Upper lobe of left lung (tissue), 4 donors: ENCODE measurements at regions not wholly inside any gene's neighbourhood (a gene's known extent, or its start where the extent isn't known, plus 50 kb on each side); places are given as distances from the start of the nearest gene placed in this dataset.

Experiments
- CTCF ChIP-seq, 6 experiments: fragments of 450-650 bp in 4 of 6; fragments of 200-600 bp in 2 of 6; sonication (generic) in 2 of 6; IDR thresholded peaks; one replicate each; pipeline ENCODE4 v1.5.1; 2016 to 2019; ENCODE audit warnings: antibody characterized with exemption in 6 of 6
- EP300 ChIP-seq, 4 donors: sonication (generic); formaldehyde crosslinking; IDR thresholded peaks; one replicate each; pipeline ENCODE4 v1.5.1; 2017; ENCODE audit warnings: antibody characterized with exemption in 4 of 4, control low read depth in 2 of 4
- POLR2A ChIP-seq, 4 donors: fragments of 450-650 bp; IDR thresholded peaks; one replicate each; pipeline ENCODE4 v1.5.1; 2016 to 2017; ENCODE audit warnings: antibody characterized with exemption in 4 of 4, mild to moderate bottlenecking in 2 of 4
- POLR2AphosphoS5 ChIP-seq, 2 donors: sonication (generic); formaldehyde crosslinking; IDR thresholded peaks; one replicate each; pipeline ENCODE4 v1.5.1; 2017; ENCODE audit warnings: antibody characterized with exemption in 2 of 2

DNA sequence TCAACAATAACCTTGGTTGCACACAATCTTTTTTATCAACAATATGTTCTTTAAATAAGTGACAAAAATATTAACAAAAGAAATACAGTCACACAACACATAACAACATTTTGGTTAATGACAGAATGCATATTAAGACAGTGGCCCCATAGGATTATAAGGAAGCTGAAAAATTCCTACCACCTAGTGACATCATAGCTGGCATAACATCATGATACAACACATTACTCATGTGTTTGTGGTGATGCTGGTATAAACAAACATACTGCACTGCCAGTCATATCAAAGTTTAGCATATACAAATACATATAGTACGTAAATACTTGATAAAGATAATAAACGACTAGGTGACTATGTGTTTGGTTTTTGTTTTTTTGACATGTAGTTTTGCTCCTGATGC lies 344.8 kb upstream of the POU5F2 start:
- TF ChIP-seq CTCF (IDR thresholded peaks at IDR 0.05) (no peak), POLR2AphosphoS5 (IDR thresholded peaks at IDR 0.05) (no peak), POLR2A (IDR thresholded peaks at IDR 0.05) (no peak), EP300 (IDR thresholded peaks at IDR 0.05) (no peak)
